SH-SY5Y (cell line): ENCODE measurements at regions not wholly inside any gene's neighbourhood (a gene's known extent, or its start where the extent isn't known, plus 50 kb on each side); places are given as distances from the start of the nearest gene placed in this dataset.

Source experiments
- GATA2 ChIP-seq: IDR thresholded peaks from 2 replicates; pipeline ENCODE4 v1.6.1; 2011; ENCODE audit warnings: mild to moderate bottlenecking, low read depth, low read length
- GATA3 ChIP-seq: IDR thresholded peaks from 2 replicates; pipeline ENCODE4 v1.6.1; 2011; ENCODE audit warnings: low read depth, mild to moderate bottlenecking, low read length, moderate library complexity

- TF ChIP-seq GATA2 (peak; percentile 64; the same call in 1 of the 2 replicates), GATA3 (peak; percentile 51; the same call in 1 of the 2 replicates)
These were observed 74.0 kb upstream of the CNTN4 start for GRCh38 chr3:2024713-2025112.
